HCT116 (cell line): ENCODE measurements at regions not wholly inside any gene's neighbourhood (a gene's known extent, or its start where the extent isn't known, plus 50 kb on each side); places are given as distances from the start of the nearest gene placed in this dataset.

Source experiments
- EZH2phosphoT487 ChIP-seq: fragments of 200-600 bp; IDR thresholded peaks from 2 replicates; pipeline ENCODE4 v1.6.1; 2018; ENCODE audit warnings: antibody characterized with exemption, borderline replicate concordance
- FOSL1 ChIP-seq: IDR thresholded peaks from 2 replicates; pipeline ENCODE4 v1.6.1; 2012; ENCODE audit warnings: low read depth
- POLR2AphosphoS5 ChIP-seq: IDR thresholded peaks from 2 replicates; pipeline ENCODE4 v1.6.1; 2011; ENCODE audit warnings: mild to moderate bottlenecking, low read depth, low read length, moderate library complexity
- TCF7L2 ChIP-seq: IDR thresholded peaks from 2 replicates; pipeline ENCODE4 v1.7.0; 2011; ENCODE audit warnings: borderline replicate concordance, inconsistent platforms; ENCODE audit not compliant: insufficient read depth, insufficient read length; ENCODE audit errors: extremely low read depth
- YY1 ChIP-seq: IDR thresholded peaks from 2 replicates; pipeline ENCODE4 v1.6.1; 2011; ENCODE audit warnings: low read length, low read depth, moderate library complexity, mild to moderate bottlenecking; ENCODE audit not compliant: insufficient replicate concordance; ENCODE audit errors: extremely low read depth
- TF ChIP-seq, protein P1 (sequence below), 3 experiments: fragments of 200-600 bp in 1 of 3; sonication (generic) in 1 of 3; IDR thresholded peaks in 2 of 3; conservative IDR thresholded peaks in 1 of 3; 2 replicates each; pipeline ENCODE4 v1.5.1; 2012 to 2017; ENCODE audit warnings: low read depth in 2 of 3, low read length in 2 of 3, antibody characterized with exemption in 1 of 3, borderline replicate concordance in 1 of 3, control low read depth in 1 of 3, mild to moderate bottlenecking in 1 of 3, mixed read lengths in 1 of 3, mixed run types in 1 of 3, moderate library complexity in 1 of 3; ENCODE audit not compliant: insufficient read depth in 1 of 3
- TF ChIP-seq, protein P2 (sequence below): IDR thresholded peaks from 2 replicates; pipeline ENCODE4 v1.6.1; 2012; ENCODE audit warnings: low read depth
- TF ChIP-seq, protein P3 (sequence below): IDR thresholded peaks from 2 replicates; pipeline ENCODE4 v1.6.1; 2012

DNA sequence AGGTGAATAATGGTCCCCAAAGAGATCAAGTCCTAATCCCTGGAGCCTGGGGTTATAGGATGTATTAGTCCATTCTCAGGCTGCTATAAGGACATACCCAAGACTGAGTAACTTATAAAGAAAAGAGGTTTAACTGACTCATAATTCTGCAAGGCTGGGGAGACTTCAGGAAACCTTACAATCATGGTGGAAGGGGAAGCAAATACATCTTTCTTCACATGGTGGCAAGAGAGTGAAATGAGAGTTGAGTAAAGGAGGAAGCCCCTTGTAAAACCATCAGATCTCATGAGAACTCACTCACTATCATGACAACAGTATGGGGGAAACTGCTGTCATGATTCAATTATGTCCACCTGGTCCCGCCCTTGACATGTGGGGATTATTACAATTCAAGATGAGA lies 142.9 kb upstream of the ANKRD28 start:
- TF ChIP-seq, protein P1, sequence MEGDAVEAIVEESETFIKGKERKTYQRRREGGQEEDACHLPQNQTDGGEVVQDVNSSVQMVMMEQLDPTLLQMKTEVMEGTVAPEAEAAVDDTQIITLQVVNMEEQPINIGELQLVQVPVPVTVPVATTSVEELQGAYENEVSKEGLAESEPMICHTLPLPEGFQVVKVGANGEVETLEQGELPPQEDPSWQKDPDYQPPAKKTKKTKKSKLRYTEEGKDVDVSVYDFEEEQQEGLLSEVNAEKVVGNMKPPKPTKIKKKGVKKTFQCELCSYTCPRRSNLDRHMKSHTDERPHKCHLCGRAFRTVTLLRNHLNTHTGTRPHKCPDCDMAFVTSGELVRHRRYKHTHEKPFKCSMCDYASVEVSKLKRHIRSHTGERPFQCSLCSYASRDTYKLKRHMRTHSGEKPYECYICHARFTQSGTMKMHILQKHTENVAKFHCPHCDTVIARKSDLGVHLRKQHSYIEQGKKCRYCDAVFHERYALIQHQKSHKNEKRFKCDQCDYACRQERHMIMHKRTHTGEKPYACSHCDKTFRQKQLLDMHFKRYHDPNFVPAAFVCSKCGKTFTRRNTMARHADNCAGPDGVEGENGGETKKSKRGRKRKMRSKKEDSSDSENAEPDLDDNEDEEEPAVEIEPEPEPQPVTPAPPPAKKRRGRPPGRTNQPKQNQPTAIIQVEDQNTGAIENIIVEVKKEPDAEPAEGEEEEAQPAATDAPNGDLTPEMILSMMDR (IDR thresholded peaks at IDR 0.05 in 2 of 3, conservative IDR thresholded peaks at IDR 0.05 in 1 of 3; ENCODE audit: borderline replicate concordance in 1 of 3, insufficient read depth in 1 of 3, low read depth in 2 of 3, low read length in 2 of 3), result no peak
- TF ChIP-seq, protein P2, sequence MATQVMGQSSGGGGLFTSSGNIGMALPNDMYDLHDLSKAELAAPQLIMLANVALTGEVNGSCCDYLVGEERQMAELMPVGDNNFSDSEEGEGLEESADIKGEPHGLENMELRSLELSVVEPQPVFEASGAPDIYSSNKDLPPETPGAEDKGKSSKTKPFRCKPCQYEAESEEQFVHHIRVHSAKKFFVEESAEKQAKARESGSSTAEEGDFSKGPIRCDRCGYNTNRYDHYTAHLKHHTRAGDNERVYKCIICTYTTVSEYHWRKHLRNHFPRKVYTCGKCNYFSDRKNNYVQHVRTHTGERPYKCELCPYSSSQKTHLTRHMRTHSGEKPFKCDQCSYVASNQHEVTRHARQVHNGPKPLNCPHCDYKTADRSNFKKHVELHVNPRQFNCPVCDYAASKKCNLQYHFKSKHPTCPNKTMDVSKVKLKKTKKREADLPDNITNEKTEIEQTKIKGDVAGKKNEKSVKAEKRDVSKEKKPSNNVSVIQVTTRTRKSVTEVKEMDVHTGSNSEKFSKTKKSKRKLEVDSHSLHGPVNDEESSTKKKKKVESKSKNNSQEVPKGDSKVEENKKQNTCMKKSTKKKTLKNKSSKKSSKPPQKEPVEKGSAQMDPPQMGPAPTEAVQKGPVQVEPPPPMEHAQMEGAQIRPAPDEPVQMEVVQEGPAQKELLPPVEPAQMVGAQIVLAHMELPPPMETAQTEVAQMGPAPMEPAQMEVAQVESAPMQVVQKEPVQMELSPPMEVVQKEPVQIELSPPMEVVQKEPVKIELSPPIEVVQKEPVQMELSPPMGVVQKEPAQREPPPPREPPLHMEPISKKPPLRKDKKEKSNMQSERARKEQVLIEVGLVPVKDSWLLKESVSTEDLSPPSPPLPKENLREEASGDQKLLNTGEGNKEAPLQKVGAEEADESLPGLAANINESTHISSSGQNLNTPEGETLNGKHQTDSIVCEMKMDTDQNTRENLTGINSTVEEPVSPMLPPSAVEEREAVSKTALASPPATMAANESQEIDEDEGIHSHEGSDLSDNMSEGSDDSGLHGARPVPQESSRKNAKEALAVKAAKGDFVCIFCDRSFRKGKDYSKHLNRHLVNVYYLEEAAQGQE, result no peak
- TF ChIP-seq, protein P3, sequence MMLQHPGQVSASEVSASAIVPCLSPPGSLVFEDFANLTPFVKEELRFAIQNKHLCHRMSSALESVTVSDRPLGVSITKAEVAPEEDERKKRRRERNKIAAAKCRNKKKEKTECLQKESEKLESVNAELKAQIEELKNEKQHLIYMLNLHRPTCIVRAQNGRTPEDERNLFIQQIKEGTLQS, result no peak
- no peak for TF ChIP-seq POLR2AphosphoS5
- TF ChIP-seq YY1, result no peak
- TF ChIP-seq EZH2phosphoT487, result no peak
- no peak for TF ChIP-seq FOSL1
- no peak for TF ChIP-seq TCF7L2
